CD14-positive monocyte (primary cell): ENCODE measurements at regions not wholly inside any gene's neighbourhood (a gene's known extent, or its start where the extent isn't known, plus 50 kb on each side); places are given as distances from the start of the nearest gene placed in this dataset.

Experiments used
- DNase-seq, 3 donors: peaks; one replicate each; pipeline ENCODE4 v3.0.0-alpha.2; 2011 to 2022
- H2AFZ ChIP-seq: 2 replicates; pipeline ENCODE4 v1.6.0; 2012; ENCODE audit warnings: mild to moderate bottlenecking, low read depth, low read length, inconsistent platforms; ENCODE audit not compliant: insufficient read depth, poor library complexity, severe bottlenecking
- H3K27ac ChIP-seq, 2 donors: 1 replicate in 1 of 2; 2 replicates in 1 of 2; pipeline ENCODE4 v1.5.1; 2012 to 2013; ENCODE audit warnings: low read length in 2 of 2, control low read depth in 1 of 2, inconsistent platforms in 1 of 2, low read depth in 1 of 2, mild to moderate bottlenecking in 1 of 2
- H3K27me3 ChIP-seq, 2 donors: one replicate each; pipeline versions ENCODE4 v1.6.0 to v1.6.1; 2011 to 2013; ENCODE audit warnings: low read length in 2 of 2; ENCODE audit not compliant: control insufficient read depth in 2 of 2, insufficient read depth in 2 of 2
- H3K36me3 ChIP-seq, 2 donors: replicated peaks in 1 of 2; 1 replicate in 1 of 2; 2 replicates in 1 of 2; pipeline versions ENCODE4 v1.5.1 to v1.6.1; 2012 to 2013; ENCODE audit warnings: low read length in 2 of 2, control low read depth in 1 of 2, inconsistent platforms in 1 of 2, mild to moderate bottlenecking in 1 of 2; ENCODE audit not compliant: insufficient read depth in 2 of 2, control insufficient read depth in 1 of 2
- H3K4me1 ChIP-seq, 2 donors: 1 replicate in 1 of 2; 2 replicates in 1 of 2; pipeline versions ENCODE4 v1.5.1 to v1.6.1; 2012 to 2013; ENCODE audit warnings: low read length in 2 of 2, control low read depth in 1 of 2, inconsistent platforms in 1 of 2, mild to moderate bottlenecking in 1 of 2, moderate library complexity in 1 of 2; ENCODE audit not compliant: insufficient read depth in 2 of 2, control insufficient read depth in 1 of 2
- H3K4me2 ChIP-seq: replicated peaks from 2 replicates; pipeline ENCODE3; 2012; ENCODE audit warnings: low read length, moderate library complexity, mild to moderate bottlenecking; ENCODE audit not compliant: poor library complexity, severe bottlenecking; ENCODE audit errors: extremely low read depth
- H3K4me3 ChIP-seq, 3 experiments: fragments of 200-600 bp in 1 of 3; sonication (generic) in 1 of 3; replicated peaks in 1 of 3; 1 replicate in 2 of 3; 2 replicates in 1 of 3; pipeline ENCODE4 v1.5.1; 2011 to 2013; ENCODE audit warnings: low read length in 3 of 3, mild to moderate bottlenecking in 3 of 3, control low read depth in 2 of 3, low read depth in 2 of 3, inconsistent platforms in 1 of 3, moderate library complexity in 1 of 3
- H3K79me2 ChIP-seq: 2 replicates; pipeline ENCODE4 v1.6.0; 2012; ENCODE audit warnings: mild to moderate bottlenecking, control low read depth, inconsistent platforms, low read length, moderate library complexity; ENCODE audit not compliant: insufficient read depth
- H3K9ac ChIP-seq: 2 replicates; pipeline ENCODE4 v1.6.0; 2017; ENCODE audit warnings: low read length, mild to moderate bottlenecking; ENCODE audit not compliant: insufficient read depth, poor library complexity, severe bottlenecking
- H3K9me3 ChIP-seq, 2 donors: replicated peaks in 1 of 2; 1 replicate in 1 of 2; 2 replicates in 1 of 2; pipeline versions ENCODE4 v1.5.1 to v1.6.1; 2012 to 2013; ENCODE audit warnings: low read length in 2 of 2, control low read depth in 1 of 2; ENCODE audit not compliant: control insufficient read depth in 1 of 2, insufficient read depth in 1 of 2
- H4K20me1 ChIP-seq: 2 replicates; pipeline ENCODE4 v1.6.0; 2012; ENCODE audit warnings: mild to moderate bottlenecking, low read length, control low read depth, moderate library complexity; ENCODE audit not compliant: insufficient read depth
- H3K27ac Mint-ChIP-seq, 7 donors: one replicate each; pipeline ENCODE4 v1.8.0; 2020; ENCODE audit warnings: mild to moderate bottlenecking in 7 of 7, mixed read lengths in 7 of 7, moderate library complexity in 6 of 7, inconsistent platforms in 2 of 7
- H3K27me3 Mint-ChIP-seq, 3 donors: one replicate each; pipeline ENCODE4 v1.8.0; 2021 to 2022; ENCODE audit warnings: low read depth in 3 of 3, mild to moderate bottlenecking in 3 of 3, mixed read lengths in 3 of 3, moderate library complexity in 3 of 3, inconsistent platforms in 1 of 3
- H3K36me3 Mint-ChIP-seq, 2 donors: one replicate each; pipeline ENCODE4 v1.8.0; 2020; ENCODE audit warnings: mixed read lengths in 2 of 2, inconsistent platforms in 1 of 2, mild to moderate bottlenecking in 1 of 2
- H3K4me1 Mint-ChIP-seq: one replicate; pipeline ENCODE4 v1.8.0; 2020; ENCODE audit warnings: mild to moderate bottlenecking, mixed read lengths
- H3K4me3 Mint-ChIP-seq, 2 donors: one replicate each; pipeline ENCODE4 v1.8.0; 2020; ENCODE audit warnings: mild to moderate bottlenecking in 2 of 2, mixed read lengths in 2 of 2, moderate library complexity in 1 of 2
- H3K9me3 Mint-ChIP-seq, 7 donors: one replicate each; pipeline ENCODE4 v1.8.0; 2020 to 2022; ENCODE audit warnings: mixed read lengths in 7 of 7, mild to moderate bottlenecking in 6 of 7, moderate library complexity in 6 of 7, inconsistent platforms in 2 of 7
- WGBS: methylation state at CpG from one replicate; pipeline ENCODE4 v1.1.5; 2013; ENCODE audit warnings: missing lambda C conversion rate; ENCODE audit not compliant: insufficient coverage; 5-methylcytosine and 5-hydroxymethylcytosine counted together
- intact Hi-C, 2 donors: fragments of 100-400 bp; cut with micrococcal nuclease; formaldehyde crosslinking; loops; one replicate each; pipeline versions ENCODE4 v1.15.0 to v1.15.1; 2023
- TF ChIP-seq, protein P1 (sequence below): fragments of 200-600 bp; IDR thresholded peaks from one replicate; pipeline ENCODE4 v1.8.0; 2022; ENCODE audit warnings: antibody characterized with exemption, mild to moderate bottlenecking

DNA sequence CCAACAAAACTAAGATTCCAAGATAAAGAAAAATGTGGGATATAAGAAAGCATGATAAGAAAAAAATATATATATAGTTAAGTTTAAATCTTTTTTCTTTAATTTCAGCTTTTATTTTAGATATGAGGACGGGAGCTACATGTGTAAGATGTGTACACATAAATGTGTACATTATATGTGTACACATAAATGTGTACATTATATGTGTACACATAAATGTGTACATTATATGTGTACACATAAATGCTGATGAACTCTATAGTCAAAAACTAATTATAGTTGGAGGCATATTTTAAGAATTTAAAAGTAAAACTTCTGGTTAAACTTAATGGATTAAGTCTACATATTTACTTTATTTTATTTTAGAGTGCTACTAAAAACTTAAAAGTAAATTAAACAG, 123.6 kb downstream of the BTG1 start:
- H3K9me3 Mint-ChIP-seq = peaks cover 0 to 3% (median 1%) of the 10 kb centered on the region in 7 donors
- no peaks in the 10 kb centered on the region for H4K20me1 ChIP-seq
- H3K36me3 Mint-ChIP-seq = peaks cover 0 to 2% of the 10 kb centered on the region in 2 donors
- H3K4me1 ChIP-seq = no peaks in the 10 kb centered on the region
- peaks cover 7% of the 10 kb centered on the region for H3K4me1 Mint-ChIP-seq
- H3K27ac Mint-ChIP-seq = no peak overlapping the region
- H3K79me2 ChIP-seq = no peaks in the 10 kb centered on the region
- H3K4me3 Mint-ChIP-seq = no peak overlapping the region
- no peak overlapping the region for H3K4me3 ChIP-seq
- H2AFZ ChIP-seq = no peak overlapping the region
- no peaks in the 10 kb centered on the region for H3K36me3 ChIP-seq
- DNase-seq = no peak
- WGBS = no CpG with 5 or more reads among the region's 1 CpG
- no peaks in the 10 kb centered on the region for H3K9me3 ChIP-seq
- no peak overlapping the region for H3K9ac ChIP-seq
- intact Hi-C loops = no loop called here
- H3K27me3 ChIP-seq = no peaks in the 10 kb centered on the region
- peaks cover 0 to 1% (median 1%) of the 10 kb centered on the region in 3 donors for H3K27me3 Mint-ChIP-seq
- TF ChIP-seq, protein P1, sequence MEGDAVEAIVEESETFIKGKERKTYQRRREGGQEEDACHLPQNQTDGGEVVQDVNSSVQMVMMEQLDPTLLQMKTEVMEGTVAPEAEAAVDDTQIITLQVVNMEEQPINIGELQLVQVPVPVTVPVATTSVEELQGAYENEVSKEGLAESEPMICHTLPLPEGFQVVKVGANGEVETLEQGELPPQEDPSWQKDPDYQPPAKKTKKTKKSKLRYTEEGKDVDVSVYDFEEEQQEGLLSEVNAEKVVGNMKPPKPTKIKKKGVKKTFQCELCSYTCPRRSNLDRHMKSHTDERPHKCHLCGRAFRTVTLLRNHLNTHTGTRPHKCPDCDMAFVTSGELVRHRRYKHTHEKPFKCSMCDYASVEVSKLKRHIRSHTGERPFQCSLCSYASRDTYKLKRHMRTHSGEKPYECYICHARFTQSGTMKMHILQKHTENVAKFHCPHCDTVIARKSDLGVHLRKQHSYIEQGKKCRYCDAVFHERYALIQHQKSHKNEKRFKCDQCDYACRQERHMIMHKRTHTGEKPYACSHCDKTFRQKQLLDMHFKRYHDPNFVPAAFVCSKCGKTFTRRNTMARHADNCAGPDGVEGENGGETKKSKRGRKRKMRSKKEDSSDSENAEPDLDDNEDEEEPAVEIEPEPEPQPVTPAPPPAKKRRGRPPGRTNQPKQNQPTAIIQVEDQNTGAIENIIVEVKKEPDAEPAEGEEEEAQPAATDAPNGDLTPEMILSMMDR = no peak
- no peak overlapping the region for H3K27ac ChIP-seq
- H3K4me2 ChIP-seq = no peak overlapping the region

DNA sequence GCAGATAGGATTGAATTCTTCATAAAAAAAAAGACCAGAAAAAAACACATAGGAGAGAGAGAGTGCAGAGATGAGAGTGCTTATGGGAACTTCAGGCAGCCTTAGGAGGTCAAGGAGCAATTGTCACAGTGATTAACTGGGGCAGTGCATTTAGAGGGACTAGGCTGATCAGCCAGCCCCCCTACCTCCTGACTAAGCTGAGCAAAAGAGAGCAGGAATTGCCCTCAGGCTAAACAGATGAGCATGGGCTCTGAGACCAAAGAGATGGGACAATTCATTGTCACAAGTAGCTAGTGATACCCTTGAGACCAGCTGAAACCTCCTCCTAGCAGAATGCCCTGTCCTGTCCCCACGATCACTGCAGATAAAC, 124.0 kb downstream of the BTG1 start:
- H3K9me3 Mint-ChIP-seq = peaks cover 0 to 3% (median 1%) of the 10 kb centered on the region in 7 donors
- TF ChIP-seq, protein P1 = no peak
- Histone ChIP-seq H3K27me3 (no peaks in the 10 kb centered on the region), H3K4me3 (no peak overlapping the region), H4K20me1 (no peaks in the 10 kb centered on the region), H3K4me1 (no peaks in the 10 kb centered on the region), H2AFZ (no peak overlapping the region), H3K36me3 (no peaks in the 10 kb centered on the region), H3K9ac (no peak overlapping the region), H3K9me3 (no peaks in the 10 kb centered on the region), H3K27ac (no peak overlapping the region), H3K4me2 (no peak overlapping the region), H3K79me2 (no peaks in the 10 kb centered on the region)
- H3K4me3 Mint-ChIP-seq = no peak overlapping the region
- WGBS = no CpG with 5 or more reads among the region's 1 CpG
- H3K27me3 Mint-ChIP-seq = peaks cover 0 to 1% (median 1%) of the 10 kb centered on the region in 3 donors
- peaks cover 0 to 2% of the 10 kb centered on the region in 2 donors for H3K36me3 Mint-ChIP-seq
- intact Hi-C loops = no loop called here
- H3K4me1 Mint-ChIP-seq = peaks cover 8% of the 10 kb centered on the region
- H3K27ac Mint-ChIP-seq = no peak overlapping the region
- no peak for DNase-seq
